ENCODE measurements at regions not wholly inside any gene's neighbourhood (a gene's known extent, or its start where the extent isn't known, plus 50 kb on each side); places are given as distances from the start of the nearest gene placed in this dataset.

- no peaks in the 10 kb centered on the region for H3K9me3 ChIP-seq (ENCODE audit: control insufficient read depth in 2 of 2, insufficient read depth in 1 of 2, low read depth in 1 of 2, low read length in 1 of 2)
- no peaks in the 10 kb centered on the region for H3K4me1 ChIP-seq (ENCODE audit: control insufficient read depth in 2 of 2, insufficient read depth in 2 of 2, low read length in 1 of 2)
- peak overlapping the region; percentile 48 to 93 for H3K27ac ChIP-seq (ENCODE audit: low read depth in 2 of 2, low read length in 1 of 2)
- no peaks in the 10 kb centered on the region for H3K36me3 ChIP-seq (ENCODE audit: control insufficient read depth in 2 of 2, insufficient read depth in 2 of 2, low read length in 1 of 2)
- no peak overlapping the region for H3K4me3 ChIP-seq (ENCODE audit: low read depth in 1 of 2, low read length in 2 of 2)
- WGBS, 2 donors: 24 to 42% methylated on average over 1 of the region's 1 CpG
- no peaks in the 10 kb centered on the region for H3K27me3 ChIP-seq (ENCODE audit: control insufficient read depth in 1 of 2, insufficient read depth in 2 of 2, low read length in 2 of 2)
Observed at GRCh38 chr6:138013959-138014358, 93.3 kb downstream of the PERP start.

DNA sequence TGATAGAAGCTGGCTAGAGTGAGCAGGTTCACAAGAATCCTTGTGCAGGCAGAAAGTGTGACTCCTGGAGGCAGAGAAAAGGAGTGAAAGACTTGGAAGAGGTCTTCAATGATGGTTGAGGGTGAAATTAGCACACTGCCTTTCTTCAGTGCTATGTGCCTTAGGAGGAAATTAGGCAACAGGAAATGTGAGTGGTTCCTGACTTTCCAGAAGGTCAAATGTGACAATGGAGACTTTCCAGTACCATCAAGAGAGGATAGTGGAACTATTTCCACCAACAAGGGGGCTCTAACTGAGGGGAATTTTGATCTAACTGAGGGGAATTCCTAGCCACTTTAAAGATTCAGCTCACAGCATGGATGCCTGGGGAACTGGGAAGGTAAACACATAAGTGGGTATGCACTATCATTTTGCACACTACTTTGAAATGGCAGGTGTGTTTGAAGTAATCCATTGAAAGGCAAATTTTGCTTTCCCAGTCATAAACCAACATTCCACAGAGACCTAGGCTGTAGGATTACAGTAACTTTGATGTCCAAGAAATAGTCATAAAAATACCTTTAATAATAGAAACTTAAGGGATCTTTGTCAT lies 90.0 kb downstream of the PERP start:
- H3K4me1 ChIP-seq (ENCODE audit: control insufficient read depth in 2 of 2, insufficient read depth in 2 of 2, low read length in 1 of 2): no peaks in the 10 kb centered on the region
- no peaks in the 10 kb centered on the region for H3K36me3 ChIP-seq (ENCODE audit: control insufficient read depth in 2 of 2, insufficient read depth in 2 of 2, low read length in 1 of 2)
- peak overlapping the region in 1 of 2 donors; percentile 1 for H3K27ac ChIP-seq (ENCODE audit: low read depth in 2 of 2, low read length in 1 of 2)
- no peaks in the 10 kb centered on the region for H3K27me3 ChIP-seq (ENCODE audit: control insufficient read depth in 1 of 2, insufficient read depth in 2 of 2, low read length in 2 of 2)
- no peaks in the 10 kb centered on the region for H3K9me3 ChIP-seq (ENCODE audit: control insufficient read depth in 2 of 2, insufficient read depth in 1 of 2, low read depth in 1 of 2, low read length in 1 of 2)
- H3K4me3 ChIP-seq (ENCODE audit: low read depth in 1 of 2, low read length in 2 of 2): no peak overlapping the region

GRCh38 chr6:138018297-138018696 lies 88.9 kb downstream of the PERP start:
- Histone ChIP-seq H3K27me3 (ENCODE audit: control insufficient read depth in 1 of 2, insufficient read depth in 2 of 2, low read length in 2 of 2) (no peaks in the 10 kb centered on the region), H3K27ac (ENCODE audit: low read depth in 2 of 2, low read length in 1 of 2) (no peak overlapping the region), H3K4me3 (ENCODE audit: low read depth in 1 of 2, low read length in 2 of 2) (no peak overlapping the region), H3K4me1 (ENCODE audit: control insufficient read depth in 2 of 2, insufficient read depth in 2 of 2, low read length in 1 of 2) (no peaks in the 10 kb centered on the region), H3K36me3 (ENCODE audit: control insufficient read depth in 2 of 2, insufficient read depth in 2 of 2, low read length in 1 of 2) (no peaks in the 10 kb centered on the region), H3K9me3 (ENCODE audit: control insufficient read depth in 2 of 2, insufficient read depth in 1 of 2, low read depth in 1 of 2, low read length in 1 of 2) (no peaks in the 10 kb centered on the region)

- WGBS, 2 donors: 89 to 90% methylated on average over 2 of the region's 2 CpGs
- no peaks in the 10 kb centered on the region for H3K27me3 ChIP-seq (ENCODE audit: control insufficient read depth in 1 of 2, insufficient read depth in 2 of 2, low read length in 2 of 2)
- no peaks in the 10 kb centered on the region for H3K36me3 ChIP-seq (ENCODE audit: control insufficient read depth in 2 of 2, insufficient read depth in 2 of 2, low read length in 1 of 2)
- H3K9me3 ChIP-seq (ENCODE audit: control insufficient read depth in 2 of 2, insufficient read depth in 1 of 2, low read depth in 1 of 2, low read length in 1 of 2): peaks cover 0 to 4% of the 10 kb centered on the region in 2 donors
- H3K4me3 ChIP-seq (ENCODE audit: low read depth in 1 of 2, low read length in 2 of 2): no peak overlapping the region
- H3K4me1 ChIP-seq (ENCODE audit: control insufficient read depth in 2 of 2, insufficient read depth in 2 of 2, low read length in 1 of 2): peaks cover 0 to 8% of the 10 kb centered on the region in 2 donors
- no peak overlapping the region for H3K27ac ChIP-seq (ENCODE audit: low read depth in 2 of 2, low read length in 1 of 2)
Observed at GRCh38 chr6:138025528-138025978, 81.7 kb downstream of the PERP start.

DNA sequence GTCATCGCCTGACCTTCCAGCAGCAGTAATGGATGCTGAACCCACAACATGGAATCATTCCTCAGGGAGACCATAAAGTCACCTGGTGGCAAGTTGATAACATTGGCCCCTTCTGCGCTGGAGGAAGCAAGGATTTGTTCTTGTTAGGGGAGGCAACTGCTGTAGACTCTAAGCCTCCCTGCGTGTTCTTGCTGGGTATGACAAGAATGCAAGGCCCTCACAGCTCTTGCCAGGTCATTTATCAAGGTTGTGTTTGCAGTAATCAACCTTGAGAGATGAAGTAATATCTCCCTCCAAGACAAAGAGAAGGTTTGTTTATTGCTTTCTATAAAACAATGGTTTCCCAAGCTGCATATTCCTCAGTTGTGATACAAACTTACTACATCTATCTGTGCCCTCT lies 80.9 kb downstream of the PERP start:
- H3K9me3 ChIP-seq (ENCODE audit: control insufficient read depth in 2 of 2, insufficient read depth in 1 of 2, low read depth in 1 of 2, low read length in 1 of 2): peaks cover 0 to 4% of the 10 kb centered on the region in 2 donors
- no peaks in the 10 kb centered on the region for H3K36me3 ChIP-seq (ENCODE audit: control insufficient read depth in 2 of 2, insufficient read depth in 2 of 2, low read length in 1 of 2)
- H3K4me1 ChIP-seq (ENCODE audit: control insufficient read depth in 2 of 2, insufficient read depth in 2 of 2, low read length in 1 of 2): peaks cover 0 to 10% of the 10 kb centered on the region in 2 donors
- no peaks in the 10 kb centered on the region for H3K27me3 ChIP-seq (ENCODE audit: control insufficient read depth in 1 of 2, insufficient read depth in 2 of 2, low read length in 2 of 2)
- no peak overlapping the region for H3K27ac ChIP-seq (ENCODE audit: low read depth in 2 of 2, low read length in 1 of 2)
- WGBS, 2 donors: 69 to 73% methylated on average over 3 of the region's 3 CpGs
- H3K4me3 ChIP-seq (ENCODE audit: low read depth in 1 of 2, low read length in 2 of 2): no peak overlapping the region

GRCh38 chr6:138028893-138029292 lies 78.3 kb downstream of the PERP start:
- H3K27ac ChIP-seq (ENCODE audit: low read depth in 2 of 2, low read length in 1 of 2): peak overlapping the region; percentile 92 to 95
- peaks cover 0 to 15% of the 10 kb centered on the region in 2 donors for H3K4me1 ChIP-seq (ENCODE audit: control insufficient read depth in 2 of 2, insufficient read depth in 2 of 2, low read length in 1 of 2)
- peaks cover 0 to 4% of the 10 kb centered on the region in 2 donors for H3K9me3 ChIP-seq (ENCODE audit: control insufficient read depth in 2 of 2, insufficient read depth in 1 of 2, low read depth in 1 of 2, low read length in 1 of 2)
- no peaks in the 10 kb centered on the region for H3K27me3 ChIP-seq (ENCODE audit: control insufficient read depth in 1 of 2, insufficient read depth in 2 of 2, low read length in 2 of 2)
- H3K4me3 ChIP-seq (ENCODE audit: low read depth in 1 of 2, low read length in 2 of 2): no peak overlapping the region
- WGBS, 2 donors: 56 to 62% methylated on average over 6 of the region's 6 CpGs
- H3K36me3 ChIP-seq (ENCODE audit: control insufficient read depth in 2 of 2, insufficient read depth in 2 of 2, low read length in 1 of 2): no peaks in the 10 kb centered on the region

GRCh38 chr6:138030872-138031271 lies 76.3 kb downstream of the PERP start:
- no peaks in the 10 kb centered on the region for H3K27me3 ChIP-seq (ENCODE audit: control insufficient read depth in 1 of 2, insufficient read depth in 2 of 2, low read length in 2 of 2)

DNA sequence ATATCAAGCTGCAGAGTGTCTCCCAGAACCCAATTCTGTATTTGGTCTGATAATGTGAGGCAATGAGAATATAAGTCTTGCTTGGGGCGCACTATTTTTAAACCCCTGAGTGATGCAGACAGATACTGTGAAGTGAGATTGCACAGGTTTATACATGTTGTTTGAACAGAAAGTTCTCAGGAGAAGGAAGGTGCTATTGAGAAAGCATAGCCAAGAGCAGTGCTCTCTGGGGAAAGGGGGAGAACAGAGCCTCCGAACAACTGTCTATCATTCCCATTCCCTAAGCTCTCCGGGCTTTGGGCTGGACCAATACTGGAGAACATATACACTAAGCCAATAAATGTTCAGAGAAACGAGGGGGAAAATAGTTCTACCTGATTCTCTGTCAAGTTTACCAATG lies 75.8 kb downstream of the PERP start:
- H3K27ac ChIP-seq (ENCODE audit: low read depth in 2 of 2, low read length in 1 of 2): peak overlapping the region; percentile 90 to 93
- WGBS, 2 donors: 38 to 47% methylated on average over 4 of the region's 4 CpGs
- H3K27me3 ChIP-seq (ENCODE audit: control insufficient read depth in 1 of 2, insufficient read depth in 2 of 2, low read length in 2 of 2): no peaks in the 10 kb centered on the region
- no peak overlapping the region for H3K4me3 ChIP-seq (ENCODE audit: low read depth in 1 of 2, low read length in 2 of 2)
- no peaks in the 10 kb centered on the region for H3K9me3 ChIP-seq (ENCODE audit: control insufficient read depth in 2 of 2, insufficient read depth in 1 of 2, low read depth in 1 of 2, low read length in 1 of 2)
- no peaks in the 10 kb centered on the region for H3K36me3 ChIP-seq (ENCODE audit: control insufficient read depth in 2 of 2, insufficient read depth in 2 of 2, low read length in 1 of 2)
- H3K4me1 ChIP-seq (ENCODE audit: control insufficient read depth in 2 of 2, insufficient read depth in 2 of 2, low read length in 1 of 2): peaks cover 0 to 21% of the 10 kb centered on the region in 2 donors

More at GRCh38 chr6:138030872-138031271, 76.3 kb downstream of the PERP start:
- H3K9me3 ChIP-seq (ENCODE audit: control insufficient read depth in 2 of 2, insufficient read depth in 1 of 2, low read depth in 1 of 2, low read length in 1 of 2): peaks cover 0 to 4% of the 10 kb centered on the region in 2 donors
- peak overlapping the region; percentile 90 to 93 for H3K27ac ChIP-seq (ENCODE audit: low read depth in 2 of 2, low read length in 1 of 2)
- no peaks in the 10 kb centered on the region for H3K36me3 ChIP-seq (ENCODE audit: control insufficient read depth in 2 of 2, insufficient read depth in 2 of 2, low read length in 1 of 2)
- 16 to 53% methylated on average over 1 of the region's 1 CpG for WGBS, 2 donors
- no peak overlapping the region for H3K4me3 ChIP-seq (ENCODE audit: low read depth in 1 of 2, low read length in 2 of 2)
- H3K4me1 ChIP-seq (ENCODE audit: control insufficient read depth in 2 of 2, insufficient read depth in 2 of 2, low read length in 1 of 2): peaks cover 0 to 23% of the 10 kb centered on the region in 2 donors

- 33 to 54% methylated on average over 3 of the region's 3 CpGs for WGBS, 2 donors
- H3K27ac ChIP-seq (ENCODE audit: low read depth in 2 of 2, low read length in 1 of 2): peak overlapping the region; percentile 90 to 93
- H3K36me3 ChIP-seq (ENCODE audit: control insufficient read depth in 2 of 2, insufficient read depth in 2 of 2, low read length in 1 of 2): no peaks in the 10 kb centered on the region
- H3K4me3 ChIP-seq (ENCODE audit: low read depth in 1 of 2, low read length in 2 of 2): no peak overlapping the region
- no peaks in the 10 kb centered on the region for H3K9me3 ChIP-seq (ENCODE audit: control insufficient read depth in 2 of 2, insufficient read depth in 1 of 2, low read depth in 1 of 2, low read length in 1 of 2)
- peaks cover 0 to 22% of the 10 kb centered on the region in 2 donors for H3K4me1 ChIP-seq (ENCODE audit: control insufficient read depth in 2 of 2, insufficient read depth in 2 of 2, low read length in 1 of 2)
- no peaks in the 10 kb centered on the region for H3K27me3 ChIP-seq (ENCODE audit: control insufficient read depth in 1 of 2, insufficient read depth in 2 of 2, low read length in 2 of 2)
Observed at GRCh38 chr6:138031850-138032249, 75.4 kb downstream of the PERP start.

GRCh38 chr6:138032571-138032970 lies 74.6 kb downstream of the PERP start:
- Histone ChIP-seq H3K4me1 (ENCODE audit: control insufficient read depth in 2 of 2, insufficient read depth in 2 of 2, low read length in 1 of 2) (peaks cover 0 to 22% of the 10 kb centered on the region in 2 donors), H3K9me3 (ENCODE audit: control insufficient read depth in 2 of 2, insufficient read depth in 1 of 2, low read depth in 1 of 2, low read length in 1 of 2) (no peaks in the 10 kb centered on the region)

More at GRCh38 chr6:138032571-138032970, 74.6 kb downstream of the PERP start:
- Histone ChIP-seq H3K27ac (ENCODE audit: low read depth in 2 of 2, low read length in 1 of 2) (peak overlapping the region; percentile 93 to 96), H3K27me3 (ENCODE audit: control insufficient read depth in 1 of 2, insufficient read depth in 2 of 2, low read length in 2 of 2) (no peaks in the 10 kb centered on the region), H3K4me3 (ENCODE audit: low read depth in 1 of 2, low read length in 2 of 2) (no peak overlapping the region), H3K36me3 (ENCODE audit: control insufficient read depth in 2 of 2, insufficient read depth in 2 of 2, low read length in 1 of 2) (no peaks in the 10 kb centered on the region)
- WGBS, 2 donors: 67 to 69% methylated on average over 3 of the region's 3 CpGs
